Lower lobe of right lung (tissue), 2 donors: ENCODE measurements at regions not wholly inside any gene's neighbourhood (a gene's known extent, or its start where the extent isn't known, plus 50 kb on each side); places are given as distances from the start of the nearest gene placed in this dataset.
"Not testable (repeated sequence)": the region's sequence is repeated elsewhere in the genome, so short reads cannot be mapped to it uniquely, and the experiment has no call there.

Experiments
- ATAC-seq, 2 donors: fragments of 200-7000 bp; cut with Tn5 transposase; one replicate each; pipeline ENCODE4 v1.9.1; 2020 to 2022; ENCODE audit warnings: mild to moderate bottlenecking in 2 of 2, moderate library complexity in 2 of 2
- DNase-seq: peaks from one replicate; pipeline ENCODE4 v3.0.0-alpha.2; 2020
- H3K27ac ChIP-seq: fragments of 200-600 bp; one replicate; pipeline ENCODE4 v1.8.0; 2022
- H3K27me3 ChIP-seq: fragments of 200-600 bp; one replicate; pipeline ENCODE4 v1.8.0; 2022; ENCODE audit warnings: low read depth
- H3K36me3 ChIP-seq: fragments of 200-600 bp; one replicate; pipeline ENCODE4 v1.8.0; 2022; ENCODE audit warnings: mild to moderate bottlenecking
- H3K4me1 ChIP-seq: fragments of 200-600 bp; one replicate; pipeline ENCODE4 v1.8.0; 2022
- H3K4me3 ChIP-seq: fragments of 200-600 bp; one replicate; pipeline ENCODE4 v1.8.0; 2022; ENCODE audit warnings: mild to moderate bottlenecking
- H3K9me3 ChIP-seq: fragments of 200-600 bp; one replicate; pipeline ENCODE4 v1.8.0; 2022
- intact Hi-C: fragments of 100-400 bp; cut with DNase I; formaldehyde crosslinking; loops from one replicate; pipeline ENCODE4 v1.11.0; 2022
- TF ChIP-seq, protein P1 (sequence below): fragments of 200-600 bp; IDR thresholded peaks from one replicate; pipeline ENCODE4 v1.8.0; 2022; ENCODE audit warnings: antibody characterized with exemption, mild to moderate bottlenecking
- donor health status: DM: no; HTN: yes; CAD: no; lungs with severe emphysema.

DNA sequence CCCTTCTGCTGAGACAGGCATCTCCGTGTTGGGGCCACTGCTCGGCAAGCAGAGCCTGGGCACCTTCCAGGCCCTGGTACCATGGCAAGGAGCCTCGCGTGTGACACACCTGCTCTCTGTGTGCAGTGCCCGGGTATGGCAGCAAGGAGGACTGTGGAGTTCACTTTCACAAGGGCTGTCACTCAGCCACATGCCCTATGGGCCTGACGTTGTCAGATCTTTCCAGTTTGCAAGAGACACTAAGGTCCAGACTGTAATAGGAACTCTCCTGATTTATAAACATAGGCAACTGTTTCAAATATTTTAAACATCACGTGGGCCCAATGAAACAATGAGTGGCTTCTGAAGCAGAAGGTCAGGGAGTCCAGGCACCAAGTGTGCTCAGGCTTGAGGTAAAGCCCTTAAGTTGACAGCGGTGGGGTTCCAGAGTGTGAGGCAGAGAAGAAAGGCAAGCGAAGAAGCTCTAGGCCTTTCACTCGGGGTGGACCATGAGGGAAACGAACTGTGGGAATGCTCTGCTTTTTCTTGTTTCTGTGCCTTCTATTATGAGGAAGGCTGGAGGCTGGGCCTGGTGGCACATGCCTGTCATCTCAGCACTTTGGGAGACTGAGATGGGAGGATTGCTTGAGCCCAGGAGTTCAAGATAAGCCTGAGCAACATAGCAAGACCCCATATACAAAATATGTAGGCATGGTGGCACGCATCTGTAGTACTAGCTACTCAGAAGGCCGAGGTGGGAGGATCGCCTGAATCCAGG is 108.6 kb upstream of the TRIM2 start:
- Histone ChIP-seq H3K27ac (no peak overlapping the region), H3K4me1 (no peaks in the 10 kb centered on the region), H3K9me3 (no peaks in the 10 kb centered on the region), H3K27me3 (no peaks in the 10 kb centered on the region), H3K36me3 (no peaks in the 10 kb centered on the region), H3K4me3 (no peak overlapping the region)
- DNase-seq (no peak), ATAC-seq (no peak)
- TF ChIP-seq, protein P1, sequence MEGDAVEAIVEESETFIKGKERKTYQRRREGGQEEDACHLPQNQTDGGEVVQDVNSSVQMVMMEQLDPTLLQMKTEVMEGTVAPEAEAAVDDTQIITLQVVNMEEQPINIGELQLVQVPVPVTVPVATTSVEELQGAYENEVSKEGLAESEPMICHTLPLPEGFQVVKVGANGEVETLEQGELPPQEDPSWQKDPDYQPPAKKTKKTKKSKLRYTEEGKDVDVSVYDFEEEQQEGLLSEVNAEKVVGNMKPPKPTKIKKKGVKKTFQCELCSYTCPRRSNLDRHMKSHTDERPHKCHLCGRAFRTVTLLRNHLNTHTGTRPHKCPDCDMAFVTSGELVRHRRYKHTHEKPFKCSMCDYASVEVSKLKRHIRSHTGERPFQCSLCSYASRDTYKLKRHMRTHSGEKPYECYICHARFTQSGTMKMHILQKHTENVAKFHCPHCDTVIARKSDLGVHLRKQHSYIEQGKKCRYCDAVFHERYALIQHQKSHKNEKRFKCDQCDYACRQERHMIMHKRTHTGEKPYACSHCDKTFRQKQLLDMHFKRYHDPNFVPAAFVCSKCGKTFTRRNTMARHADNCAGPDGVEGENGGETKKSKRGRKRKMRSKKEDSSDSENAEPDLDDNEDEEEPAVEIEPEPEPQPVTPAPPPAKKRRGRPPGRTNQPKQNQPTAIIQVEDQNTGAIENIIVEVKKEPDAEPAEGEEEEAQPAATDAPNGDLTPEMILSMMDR = no peak
- intact Hi-C loops = no loop called here

DNA sequence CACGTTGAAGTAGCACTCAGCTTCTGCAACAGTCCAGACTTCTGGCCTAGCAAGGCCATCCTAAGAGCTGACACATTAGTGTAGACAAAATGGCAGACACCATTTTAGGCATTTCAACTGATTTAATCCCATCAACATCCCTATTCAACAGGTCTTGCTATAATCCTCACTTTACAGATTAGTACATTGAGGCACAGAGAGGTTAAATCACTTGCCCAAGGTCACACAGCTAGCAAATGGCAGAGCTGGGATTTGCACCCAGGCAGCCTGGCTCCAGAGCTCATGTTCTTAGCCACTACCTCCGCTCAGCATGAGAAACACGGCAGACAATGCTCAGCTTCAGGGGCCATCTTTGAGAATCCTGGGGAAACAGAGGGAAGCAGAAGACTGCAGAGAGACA is 107.9 kb upstream of the TRIM2 start:
- no peaks in the 10 kb centered on the region for H3K36me3 ChIP-seq
- no peaks in the 10 kb centered on the region for H3K27me3 ChIP-seq
- no peaks in the 10 kb centered on the region for H3K4me1 ChIP-seq
- H3K4me3 ChIP-seq = no peak overlapping the region
- intact Hi-C loops = no loop called here
- DNase-seq (no peak), ATAC-seq (no peak)
- H3K9me3 ChIP-seq = no peaks in the 10 kb centered on the region
- no peak overlapping the region for H3K27ac ChIP-seq
- TF ChIP-seq, protein P1 = no peak

DNA sequence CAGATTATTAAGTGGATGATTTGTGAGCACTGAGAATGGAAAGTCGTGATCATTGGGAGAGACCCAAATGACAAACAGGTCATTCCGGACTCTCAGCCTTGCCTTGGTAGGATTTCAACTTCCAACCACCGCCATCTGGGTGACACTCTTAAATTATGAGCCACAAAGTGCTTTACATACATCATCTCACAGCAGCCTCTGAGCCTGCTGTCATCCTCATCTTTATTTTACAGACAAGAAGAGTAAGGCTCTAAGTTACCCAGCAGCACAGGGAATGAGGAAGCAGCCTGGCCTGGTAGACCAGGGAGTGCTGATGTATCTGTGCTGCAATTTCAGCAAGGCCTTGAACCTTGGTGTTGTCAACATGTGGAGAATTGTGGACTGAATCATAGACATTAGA is 105.8 kb upstream of the TRIM2 start:
- Histone ChIP-seq H3K4me1 (no peaks in the 10 kb centered on the region), H3K36me3 (no peaks in the 10 kb centered on the region), H3K4me3 (no peak overlapping the region), H3K27ac (no peak overlapping the region), H3K27me3 (no peaks in the 10 kb centered on the region), H3K9me3 (no peaks in the 10 kb centered on the region)
- TF ChIP-seq, protein P1 = no peak
- intact Hi-C loops = no loop called here
- DNase-seq = no peak
- ATAC-seq = no peak

DNA sequence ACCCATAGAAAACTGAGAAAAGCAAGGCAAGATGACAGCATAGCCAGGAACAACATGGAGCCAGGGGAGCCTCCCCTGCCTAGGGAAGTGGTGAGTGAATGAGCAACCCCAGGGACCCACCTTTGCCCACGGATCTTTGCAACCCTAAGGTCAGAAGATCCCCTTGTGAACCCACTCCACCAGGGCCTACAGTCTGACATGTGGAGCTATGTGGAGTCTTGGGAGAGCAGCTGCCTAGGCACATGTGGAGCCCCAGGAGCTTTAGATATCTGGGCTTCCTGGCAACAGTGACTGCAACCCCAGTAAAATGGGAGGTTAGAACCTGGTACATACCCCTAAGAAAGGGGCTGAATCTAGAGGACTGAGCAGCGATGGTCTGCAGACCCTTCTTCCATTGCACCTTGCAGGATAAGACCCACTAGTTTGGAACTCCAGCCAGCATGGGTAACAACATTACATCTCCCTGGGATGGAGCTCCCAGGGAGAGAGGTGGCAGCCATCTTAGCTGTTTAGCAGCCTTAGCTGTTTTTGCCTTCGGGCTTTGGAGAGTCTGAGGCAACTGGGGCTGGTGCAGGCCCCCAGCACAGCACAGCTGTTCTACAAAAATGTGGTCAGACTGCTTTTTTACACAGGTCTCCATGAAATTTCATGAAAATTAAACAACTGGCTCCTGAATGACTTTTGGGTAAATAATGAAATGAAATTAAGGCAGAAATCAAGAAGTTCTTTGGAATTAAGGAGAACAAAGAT is 104.7 kb upstream of the TRIM2 start:
- no peak overlapping the region for H3K4me3 ChIP-seq
- ATAC-seq = no peak
- intact Hi-C loops = no loop called here
- H3K27ac ChIP-seq = no peak overlapping the region
- no peak for DNase-seq
- H3K27me3 ChIP-seq = no peaks in the 10 kb centered on the region
- TF ChIP-seq, protein P1 = no peak
- no peaks in the 10 kb centered on the region for H3K4me1 ChIP-seq
- H3K9me3 ChIP-seq = no peaks in the 10 kb centered on the region
- H3K36me3 ChIP-seq = no peaks in the 10 kb centered on the region

DNA sequence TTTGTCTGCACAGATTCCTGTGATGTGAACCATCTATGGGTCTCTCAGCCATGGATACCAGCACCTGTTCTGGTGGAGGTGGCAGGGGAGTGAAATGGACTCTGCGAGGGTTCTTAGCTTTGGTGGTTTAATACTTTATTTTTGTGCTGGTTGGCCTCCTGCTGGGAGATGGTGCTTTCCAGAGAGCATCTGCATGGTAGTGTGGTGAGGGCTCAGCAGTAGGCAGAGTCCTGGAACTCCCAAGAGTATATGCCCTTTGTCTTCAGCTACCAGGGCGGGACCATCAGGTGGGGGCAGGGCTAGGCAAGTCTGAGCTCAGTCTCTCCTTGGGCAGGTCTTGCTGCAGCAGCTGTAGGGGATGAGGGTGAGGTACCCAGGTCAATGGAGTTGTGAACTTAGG is 97.5 kb upstream of the TRIM2 start:
- H3K27ac ChIP-seq, H3K4me3 ChIP-seq, ATAC-seq, DNase-seq, H3K4me1 ChIP-seq, H3K36me3 ChIP-seq, H3K27me3 ChIP-seq, intact Hi-C loops, H3K9me3 ChIP-seq: not testable (repeated sequence)

DNA sequence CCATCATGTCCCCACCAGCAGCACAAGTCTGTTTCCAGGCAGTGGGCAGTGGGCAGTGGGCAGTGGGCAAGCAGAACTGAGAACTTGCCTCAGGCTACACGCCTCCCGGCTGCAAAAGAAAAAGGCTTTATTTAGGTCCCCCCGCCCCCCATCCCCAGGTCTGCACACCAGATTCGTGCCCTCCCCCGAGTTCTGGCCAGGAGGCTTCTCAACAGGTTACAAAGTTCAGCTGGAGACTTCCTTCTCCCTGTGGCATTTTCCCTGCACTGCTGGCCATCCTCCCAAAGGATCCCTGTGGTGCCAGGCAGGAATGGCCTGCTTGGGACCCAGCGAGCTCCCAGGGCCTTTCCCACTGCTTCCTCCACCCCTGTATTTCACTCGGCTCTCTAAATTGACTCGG is 97.0 kb upstream of the TRIM2 start:
- no peaks in the 10 kb centered on the region for H3K4me1 ChIP-seq
- TF ChIP-seq, protein P1 = no peak
- H3K36me3 ChIP-seq = no peaks in the 10 kb centered on the region
- DNase-seq (no peak), ATAC-seq (no peak)
- H3K27me3 ChIP-seq = no peaks in the 10 kb centered on the region
- intact Hi-C loops = no loop called here
- no peaks in the 10 kb centered on the region for H3K9me3 ChIP-seq
- H3K27ac ChIP-seq = no peak overlapping the region
- no peak overlapping the region for H3K4me3 ChIP-seq
